Endothelial cell of umbilical vein (primary cell): ENCODE measurements at regions not wholly inside any gene's neighbourhood (a gene's known extent, or its start where the extent isn't known, plus 50 kb on each side); places are given as distances from the start of the nearest gene placed in this dataset.

Experiments used
- BruUV-seq: library from RNA; stranded (reverse); fragments of 400-500 nt; replicated peaks from 2 replicates; lab custom pipeline; 2021; lab: Mats Ljungman, UMichigan
- CTCF ChIA-PET: fragments of 300-600, 350-600 bp; sonication (Branson Sonifier 250); formaldehyde crosslinking; loops from one replicate; lab custom pipeline; 2021; ENCODE audit warnings: antibody characterized with exemption, inconsistent platforms; lab: Charles Lee
- POLR2A ChIA-PET: fragments of 300-600, 350-600 bp; sonication (Branson Sonifier 250); formaldehyde crosslinking; loops from one replicate; lab custom pipeline; 2021; ENCODE audit warnings: antibody characterized with exemption, inconsistent platforms; lab: Charles Lee
- DNase-seq: peaks from one replicate; pipeline ENCODE4 v3.0.0-alpha.2; 2011; ENCODE audit warnings: low read depth, low spot score
- FAIRE-seq: peaks from 2 replicates; lab custom pipeline; 2011; peaks lifted over from hg19 to GRCh38; lab: Jason Lieb, UNC
- H2AFZ ChIP-seq: 2 replicates; pipeline ENCODE4 v1.6.0; 2012; ENCODE audit warnings: low read depth, low read length, control low read depth, inconsistent platforms
- H3K27ac ChIP-seq: 2 replicates; pipeline ENCODE4 v1.5.1; 2011; ENCODE audit warnings: low read depth, mild to moderate bottlenecking, control low read depth, low read length, moderate library complexity; ENCODE audit not compliant: insufficient read depth
- H3K27me3 ChIP-seq, 2 experiments: 2 replicates each; pipeline versions ENCODE4 v1.6.0 to v1.6.1; 2011; ENCODE audit warnings: low read length in 2 of 2, mixed read lengths in 1 of 2; ENCODE audit not compliant: control insufficient read depth in 2 of 2, insufficient read depth in 2 of 2
- H3K36me3 ChIP-seq, 2 experiments: 2 replicates in 1 of 2; 3 replicates in 1 of 2; pipeline ENCODE4 v1.5.1; 2011; ENCODE audit warnings: low read length in 2 of 2, mild to moderate bottlenecking in 1 of 2, moderate library complexity in 1 of 2; ENCODE audit not compliant: control insufficient read depth in 2 of 2, insufficient read depth in 2 of 2; ENCODE audit errors: extremely low read depth in 1 of 2
- H3K4me1 ChIP-seq: 3 replicates; pipeline ENCODE4 v1.5.1; 2011; ENCODE audit warnings: mild to moderate bottlenecking, low read length; ENCODE audit not compliant: control insufficient read depth, insufficient read depth; ENCODE audit errors: extremely low read depth
- H3K4me2 ChIP-seq: 2 replicates; pipeline ENCODE4 v1.6.1; 2011; ENCODE audit warnings: low read length, control low read depth, mixed read lengths; ENCODE audit not compliant: insufficient read depth
- H3K4me3 ChIP-seq, 3 experiments: fragments of 200-600 bp in 1 of 3; sonication (generic), shearing (Covaris generic) in 1 of 3; replicated peaks in 1 of 3; 2 replicates each; pipeline ENCODE4 v1.5.1; 2011 to 2016; ENCODE audit warnings: control low read depth in 3 of 3, low read length in 3 of 3, mild to moderate bottlenecking in 2 of 3, inconsistent platforms in 1 of 3, low read depth in 1 of 3, moderate library complexity in 1 of 3; ENCODE audit not compliant: insufficient read depth in 1 of 3
- H3K79me2 ChIP-seq: 2 replicates; pipeline ENCODE4 v1.6.0; 2012; ENCODE audit warnings: low read length, inconsistent platforms; ENCODE audit not compliant: control insufficient read depth, insufficient read depth
- H3K9ac ChIP-seq: replicated peaks from 2 replicates; pipeline ENCODE3; 2011; ENCODE audit warnings: low read length, control low read depth; ENCODE audit not compliant: insufficient read depth; ENCODE audit errors: extremely low read depth
- H3K9me1 ChIP-seq: replicated peaks from 3 replicates; pipeline ENCODE4 v1.6.0; 2011; ENCODE audit warnings: mild to moderate bottlenecking, low read length; ENCODE audit not compliant: control insufficient read depth, insufficient read depth; ENCODE audit errors: extremely low read depth
- H3K9me3 ChIP-seq: replicated peaks from 2 replicates; pipeline ENCODE4 v1.5.1; 2012; ENCODE audit warnings: low read length, inconsistent platforms; ENCODE audit not compliant: control insufficient read depth, insufficient read depth
- H4K20me1 ChIP-seq: replicated peaks from 2 replicates; pipeline ENCODE3; 2011; ENCODE audit warnings: mild to moderate bottlenecking, low read length; ENCODE audit not compliant: control insufficient read depth, insufficient read depth; ENCODE audit errors: extremely low read depth
- CTCF ChIP-seq, 2 donors: IDR thresholded peaks; 1 replicate in 1 of 2; 2 replicates in 1 of 2; pipeline ENCODE4 v1.5.1; 2011; ENCODE audit warnings: low read length in 2 of 2, mild to moderate bottlenecking in 2 of 2, moderate library complexity in 2 of 2, control low read depth in 1 of 2, inconsistent platforms in 1 of 2, low read depth in 1 of 2; ENCODE audit not compliant: insufficient read depth in 1 of 2; ENCODE audit errors: extremely low read depth in 1 of 2
- EZH2 ChIP-seq: IDR thresholded peaks from 2 replicates; pipeline ENCODE4 v1.6.1; 2012; ENCODE audit warnings: borderline replicate concordance, low read depth, mild to moderate bottlenecking, moderate library complexity, low read length, inconsistent platforms; ENCODE audit not compliant: severe bottlenecking
- FOS ChIP-seq: IDR thresholded peaks from 2 replicates; pipeline ENCODE4 v1.6.1; 2011; ENCODE audit warnings: mild to moderate bottlenecking, low read length, moderate library complexity, borderline replicate concordance; ENCODE audit not compliant: insufficient read depth
- GATA2 ChIP-seq: IDR thresholded peaks from 2 replicates; pipeline ENCODE4 v1.7.0; 2011; ENCODE audit warnings: low read depth, mild to moderate bottlenecking, moderate library complexity, mixed read lengths, low read length; ENCODE audit not compliant: insufficient read length, insufficient read depth
- JUN ChIP-seq: IDR thresholded peaks from 2 replicates; pipeline ENCODE4 v1.6.1; 2011; ENCODE audit warnings: borderline replicate concordance, low read depth; ENCODE audit not compliant: insufficient read length, insufficient read depth
- MAX ChIP-seq: IDR thresholded peaks from 2 replicates; pipeline ENCODE4 v1.6.1; 2011; ENCODE audit not compliant: insufficient read depth, insufficient read length
- MYC ChIP-seq: IDR thresholded peaks from one replicate; pipeline ENCODE4 v1.6.1; 2011; ENCODE audit warnings: mild to moderate bottlenecking, low read depth, low read length
- POLR2A ChIP-seq: IDR thresholded peaks from 2 replicates; pipeline ENCODE4 v1.6.1; 2012; ENCODE audit warnings: low read depth, mild to moderate bottlenecking, control low read depth, low read length
- POLR2AphosphoS5 ChIP-seq: IDR thresholded peaks from 2 replicates; pipeline ENCODE4 v1.6.1; 2012; ENCODE audit warnings: low read depth, mild to moderate bottlenecking, control low read depth, low read length, moderate library complexity; ENCODE audit not compliant: insufficient read depth
- dilution Hi-C: fragments of 300-500 bp; cut with MboI; formaldehyde crosslinking; loops from one replicate; pipeline ENCODE4 v1.15.0; 2019; ENCODE audit warnings: low sequenced_read_pairs; ENCODE audit not compliant: extremely low pct_ligation_motif_present
- intact Hi-C: fragments of 100-400 bp; cut with micrococcal nuclease; formaldehyde crosslinking; loops from one replicate; pipeline ENCODE4 v1.10.0; 2022

DNA sequence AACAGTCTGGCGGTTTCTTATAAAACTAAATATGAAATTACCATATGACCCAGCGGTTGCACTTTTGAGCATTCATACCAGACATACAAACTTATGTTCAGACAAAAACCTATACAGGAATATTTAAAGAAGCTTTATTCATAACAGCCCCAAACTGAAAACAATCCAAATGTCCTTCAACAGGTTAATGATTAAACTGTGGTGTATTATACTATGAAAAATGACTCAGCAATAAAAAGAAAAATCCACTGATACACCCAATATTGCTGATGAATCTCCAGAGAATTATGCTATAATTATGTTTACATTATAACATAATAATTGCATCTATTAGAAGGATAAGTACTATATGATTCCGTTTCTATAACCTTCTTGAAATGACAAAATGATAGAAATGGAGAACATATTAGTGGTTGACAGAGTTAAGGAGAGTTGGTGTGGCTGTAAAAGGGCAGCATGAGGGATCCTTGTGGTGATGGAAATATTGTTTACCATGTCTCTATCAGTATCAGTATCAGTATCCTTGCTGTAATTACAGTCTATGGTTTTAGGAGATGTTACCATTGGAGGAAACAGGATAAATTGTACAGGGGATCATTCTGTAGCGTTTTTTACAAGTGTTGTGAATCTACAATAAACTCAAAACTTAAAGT lies 127.1 kb downstream of the DSC3 start:
- CTCF ChIA-PET = no interaction called here
- Histone ChIP-seq H3K9ac (no peak overlapping the region), H3K79me2 (no peaks in the 10 kb centered on the region), H3K4me2 (no peak overlapping the region), H3K9me3 (no peaks in the 10 kb centered on the region), H3K4me1 (peaks cover 3% of the 10 kb centered on the region), H3K4me3 (no peak overlapping the region), H3K27me3 (no peaks in the 10 kb centered on the region), H3K36me3 (no peaks in the 10 kb centered on the region), H3K9me1 (no peaks in the 10 kb centered on the region), H4K20me1 (no peaks in the 10 kb centered on the region), H2AFZ (no peak overlapping the region), H3K27ac (no peak overlapping the region)
- no peak for TF ChIP-seq EZH2
- TF ChIP-seq POLR2A = no peak
- TF ChIP-seq FOS = no peak
- TF ChIP-seq MYC = no peak
- TF ChIP-seq JUN = no peak
- TF ChIP-seq GATA2 = no peak
- TF ChIP-seq MAX = no peak
- TF ChIP-seq CTCF (IDR thresholded peaks at IDR 0.05; ENCODE audit: extremely low read depth in 1 of 2, insufficient read depth in 1 of 2, low read depth in 1 of 2, low read length in 2 of 2) = no peak
- no peak for TF ChIP-seq POLR2AphosphoS5
- intact Hi-C loops = no loop called here
- dilution Hi-C loops = no loop called here
- POLR2A ChIA-PET = no interaction called here
- FAIRE-seq = peak; percentile 42
- no peak for DNase-seq
- no TSS peak for BruUV-seq
